Sigmoid colon (tissue), 6 donors: ENCODE measurements at regions not wholly inside any gene's neighbourhood (a gene's known extent, or its start where the extent isn't known, plus 50 kb on each side); places are given as distances from the start of the nearest gene placed in this dataset.

ENCODE experiments used
- DNase-seq: peaks from one replicate; pipeline ENCODE4 v3.0.0-alpha.2; 2019
- H3K27ac ChIP-seq, 4 donors: fragments of 200-600 bp; sonication (generic); one replicate each; pipeline ENCODE4 v1.5.1; 2016 to 2019; ENCODE audit warnings: mild to moderate bottlenecking in 1 of 4
- H3K27me3 ChIP-seq, 3 donors: fragments of 200-600 bp; sonication (generic); one replicate each; pipeline ENCODE4 v1.5.1; 2019; ENCODE audit warnings: mild to moderate bottlenecking in 1 of 3
- H3K36me3 ChIP-seq, 4 donors: fragments of 200-600 bp; sonication (generic); one replicate each; pipeline ENCODE4 v1.5.1; 2016 to 2019
- H3K4me1 ChIP-seq, 4 donors: fragments of 200-600 bp; sonication (generic); one replicate each; pipeline ENCODE4 v1.5.1; 2017 to 2019
- H3K4me3 ChIP-seq, 4 donors: fragments of 200-600 bp; sonication (generic); one replicate each; pipeline ENCODE4 v1.5.1; 2017 to 2019; ENCODE audit warnings: mild to moderate bottlenecking in 2 of 4, moderate library complexity in 1 of 4
- H3K9me3 ChIP-seq, 4 donors: fragments of 200-600 bp in 3 of 4; sonication (generic) in 3 of 4; one replicate each; pipeline versions ENCODE4 v1.5.1 to v1.6.1; 2013 to 2019
- EP300 ChIP-seq, 4 donors: sonication (generic); formaldehyde crosslinking; IDR thresholded peaks; one replicate each; pipeline ENCODE4 v1.6.1; 2017; ENCODE audit warnings: antibody characterized with exemption in 4 of 4
- POLR2A ChIP-seq, 2 donors: fragments of 450-650 bp; IDR thresholded peaks; one replicate each; pipeline ENCODE4 v1.6.1; 2016; ENCODE audit warnings: antibody characterized with exemption in 2 of 2, mild to moderate bottlenecking in 2 of 2, moderate library complexity in 2 of 2
- POLR2AphosphoS5 ChIP-seq, 4 donors: sonication (generic); formaldehyde crosslinking; IDR thresholded peaks; one replicate each; pipeline ENCODE4 v1.6.1; 2017; ENCODE audit warnings: antibody characterized with exemption in 4 of 4
- WGBS, 2 donors: extraction: QIAGEN DNeasy Blood & Tissue Kit; methylation state at CpG; one replicate each; pipeline ENCODE4 v1.1.7; 2013; 5-methylcytosine and 5-hydroxymethylcytosine counted together
- intact Hi-C: fragments of 100-400 bp; cut with DNase I; formaldehyde crosslinking; loops from one replicate; pipeline ENCODE4 v1.15.1; 2023
- TF ChIP-seq, protein P1 (sequence below), 4 experiments: fragments of 450-650 bp in 3 of 4; fragments of 200-600 bp in 1 of 4; IDR thresholded peaks; one replicate each; pipeline ENCODE4 v1.5.1; 2016 to 2019; ENCODE audit warnings: antibody characterized with exemption in 4 of 4, mild to moderate bottlenecking in 3 of 4, moderate library complexity in 2 of 4
- donor health status: healthy with polysubstance abuse.
- donor health status: healthy.

DNA sequence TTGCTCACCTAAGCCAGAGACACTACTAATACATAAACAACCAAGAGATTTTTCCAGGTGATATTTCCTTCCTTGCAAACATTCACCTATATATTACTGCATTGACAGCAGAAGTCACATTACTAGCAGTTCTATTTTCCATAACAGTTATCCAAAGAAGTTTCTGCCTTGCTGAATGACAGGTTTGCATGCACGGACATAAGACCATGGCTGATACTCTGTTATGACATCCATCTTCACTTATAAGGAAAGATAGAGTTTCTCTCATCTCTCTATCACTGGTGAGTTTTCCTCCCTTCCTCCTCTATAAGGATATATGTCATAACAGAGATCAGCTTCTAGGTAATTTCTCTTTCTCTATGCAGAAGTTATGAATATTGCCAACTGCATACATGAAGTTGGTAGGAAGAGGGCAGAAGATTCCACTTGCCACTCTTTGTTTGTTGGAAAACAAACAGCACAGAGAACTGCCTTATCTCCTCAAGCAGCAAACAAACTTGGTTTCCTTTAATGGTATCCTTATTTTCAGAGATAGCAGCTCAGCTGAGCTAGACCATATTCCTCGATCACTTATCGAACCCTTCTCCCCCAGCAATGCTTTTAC, 557.0 kb downstream of the VRK1 start:
- 54 to 69% methylated on average over 3 of the region's 3 CpGs for WGBS, 2 donors
- intact Hi-C loops: no loop called here

DNA sequence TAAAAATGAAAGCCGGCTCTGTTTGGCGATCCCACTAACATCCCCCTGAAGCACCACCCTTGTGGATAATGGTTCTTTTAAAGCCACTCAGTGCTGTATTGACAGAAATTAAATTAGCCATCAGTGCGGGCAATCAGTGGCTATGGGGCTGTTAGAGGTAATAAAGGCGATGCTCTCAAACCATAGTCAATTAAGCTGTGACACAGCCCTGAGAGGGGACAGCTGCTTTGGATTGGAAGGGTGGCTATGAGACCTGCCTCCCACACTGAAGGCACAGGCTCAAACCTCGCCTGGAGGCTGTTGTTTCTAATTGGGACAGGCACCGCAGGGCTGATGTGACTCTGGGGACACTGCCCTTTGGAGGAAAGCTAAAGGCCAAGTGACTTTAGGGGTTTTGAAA, 562.2 kb downstream of the VRK1 start:
- WGBS, 2 donors: 44 to 58% methylated on average over 6 of the region's 6 CpGs
- Histone ChIP-seq H3K36me3 (no peaks in the 10 kb centered on the region), H3K27me3 (no peaks in the 10 kb centered on the region), H3K9me3 (no peaks in the 10 kb centered on the region), H3K27ac (no peak overlapping the region), H3K4me1 (no peaks in the 10 kb centered on the region), H3K4me3 (no peak overlapping the region)
- DNase-seq: no peak
- intact Hi-C loops: no loop called here
- TF ChIP-seq POLR2A (IDR thresholded peaks at IDR 0.05): no peak

More for the DNA sequence above, 557.0 kb downstream of the VRK1 start:
- Histone ChIP-seq H3K27ac (no peak overlapping the region), H3K4me3 (no peak overlapping the region), H3K27me3 (no peaks in the 10 kb centered on the region), H3K36me3 (no peaks in the 10 kb centered on the region), H3K4me1 (no peaks in the 10 kb centered on the region), H3K9me3 (no peaks in the 10 kb centered on the region)
- no peak for DNase-seq
- TF ChIP-seq POLR2AphosphoS5 (IDR thresholded peaks at IDR 0.05) (no peak), POLR2A (IDR thresholded peaks at IDR 0.05) (no peak), EP300 (IDR thresholded peaks at IDR 0.05) (no peak)
- TF ChIP-seq, protein P1, sequence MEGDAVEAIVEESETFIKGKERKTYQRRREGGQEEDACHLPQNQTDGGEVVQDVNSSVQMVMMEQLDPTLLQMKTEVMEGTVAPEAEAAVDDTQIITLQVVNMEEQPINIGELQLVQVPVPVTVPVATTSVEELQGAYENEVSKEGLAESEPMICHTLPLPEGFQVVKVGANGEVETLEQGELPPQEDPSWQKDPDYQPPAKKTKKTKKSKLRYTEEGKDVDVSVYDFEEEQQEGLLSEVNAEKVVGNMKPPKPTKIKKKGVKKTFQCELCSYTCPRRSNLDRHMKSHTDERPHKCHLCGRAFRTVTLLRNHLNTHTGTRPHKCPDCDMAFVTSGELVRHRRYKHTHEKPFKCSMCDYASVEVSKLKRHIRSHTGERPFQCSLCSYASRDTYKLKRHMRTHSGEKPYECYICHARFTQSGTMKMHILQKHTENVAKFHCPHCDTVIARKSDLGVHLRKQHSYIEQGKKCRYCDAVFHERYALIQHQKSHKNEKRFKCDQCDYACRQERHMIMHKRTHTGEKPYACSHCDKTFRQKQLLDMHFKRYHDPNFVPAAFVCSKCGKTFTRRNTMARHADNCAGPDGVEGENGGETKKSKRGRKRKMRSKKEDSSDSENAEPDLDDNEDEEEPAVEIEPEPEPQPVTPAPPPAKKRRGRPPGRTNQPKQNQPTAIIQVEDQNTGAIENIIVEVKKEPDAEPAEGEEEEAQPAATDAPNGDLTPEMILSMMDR (IDR thresholded peaks at IDR 0.05): no peak

DNA sequence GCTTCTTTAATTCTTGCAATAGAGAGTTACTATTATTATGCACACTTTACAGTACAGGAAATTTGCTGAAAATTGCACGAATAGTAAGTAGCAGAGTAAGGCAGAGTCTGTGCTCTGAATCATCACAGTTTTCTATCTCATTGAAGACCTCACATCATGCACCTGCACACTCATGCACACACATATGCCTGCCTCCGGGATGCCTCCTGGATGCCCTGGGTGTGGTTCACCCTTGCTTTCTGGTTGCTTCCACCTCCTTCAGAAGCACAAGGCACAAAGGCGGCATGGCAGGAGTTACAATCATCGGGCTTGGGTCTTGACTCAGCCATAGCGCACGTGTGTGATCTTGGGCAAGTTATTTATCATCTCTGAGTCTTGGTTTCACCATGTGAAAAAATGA, 564.0 kb downstream of the VRK1 start:
- Histone ChIP-seq H3K4me1 (no peaks in the 10 kb centered on the region), H3K27me3 (peaks cover 0 to 1% (median 0%) of the 10 kb centered on the region in 3 donors), H3K4me3 (no peak overlapping the region), H3K27ac (no peak overlapping the region), H3K36me3 (no peaks in the 10 kb centered on the region), H3K9me3 (no peaks in the 10 kb centered on the region)
- WGBS, 2 donors: 85 to 94% methylated on average over 6 of the region's 6 CpGs
- intact Hi-C loops: no loop called here
- no peak for TF ChIP-seq POLR2A (IDR thresholded peaks at IDR 0.05)
- TF ChIP-seq, protein P1 (IDR thresholded peaks at IDR 0.05): no peak
- no peak for TF ChIP-seq EP300 (IDR thresholded peaks at IDR 0.05)
- no peak for TF ChIP-seq POLR2AphosphoS5 (IDR thresholded peaks at IDR 0.05)
- DNase-seq: no peak

DNA sequence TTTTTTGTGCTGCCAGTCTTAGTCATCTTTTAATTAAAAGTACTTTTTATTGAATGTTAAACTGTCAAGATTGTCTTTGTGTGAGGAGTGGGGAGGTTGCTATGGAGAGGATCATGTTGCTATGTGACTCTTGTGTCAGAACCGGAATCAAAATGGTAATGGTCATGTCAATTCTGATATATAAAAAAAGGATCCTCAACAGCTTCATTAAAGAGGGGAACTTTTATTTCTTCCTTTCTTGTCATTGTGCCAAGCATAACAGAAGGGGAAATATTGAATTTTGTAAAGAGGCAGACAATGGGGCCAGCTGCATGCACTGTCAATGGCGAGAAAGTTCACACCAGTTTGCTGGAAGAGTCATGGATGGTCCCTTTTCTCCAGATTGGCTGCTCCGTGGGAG, 564.8 kb downstream of the VRK1 start:
- H3K27me3 ChIP-seq: peaks cover 0 to 5% (median 0%) of the 10 kb centered on the region in 3 donors
- H3K4me3 ChIP-seq: no peak overlapping the region
- H3K27ac ChIP-seq: no peak overlapping the region
- no peak for DNase-seq
- TF ChIP-seq POLR2AphosphoS5 (IDR thresholded peaks at IDR 0.05): no peak
- TF ChIP-seq EP300 (IDR thresholded peaks at IDR 0.05): no peak
- TF ChIP-seq, protein P1 (IDR thresholded peaks at IDR 0.05): no peak
- no peak for TF ChIP-seq POLR2A (IDR thresholded peaks at IDR 0.05)
- H3K4me1 ChIP-seq: no peaks in the 10 kb centered on the region
- H3K9me3 ChIP-seq: no peaks in the 10 kb centered on the region
- intact Hi-C loops: no loop called here
- no peaks in the 10 kb centered on the region for H3K36me3 ChIP-seq
- 83 to 89% methylated on average over 3 of the region's 3 CpGs for WGBS, 2 donors

DNA sequence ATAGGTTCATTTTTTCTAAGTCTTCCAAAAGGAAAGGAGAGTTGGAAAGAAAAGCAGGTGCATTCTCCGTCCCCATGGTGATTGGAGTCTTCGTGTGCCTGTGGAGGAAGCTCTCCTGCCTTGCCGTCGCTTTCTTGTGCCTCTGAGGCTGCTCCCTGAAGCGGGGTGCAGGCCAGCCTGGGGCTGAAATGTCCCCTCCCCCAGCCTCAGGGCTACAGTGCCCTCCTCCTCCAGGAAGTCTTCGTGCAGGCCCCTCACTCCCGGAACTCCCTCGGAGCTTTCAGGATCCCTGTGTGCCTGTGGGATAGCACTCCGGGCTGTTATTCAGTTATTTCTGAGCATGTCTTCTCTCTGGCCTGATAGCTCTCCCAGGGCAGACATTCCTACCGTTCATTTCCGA, 569.2 kb downstream of the VRK1 start:
- TF ChIP-seq POLR2A (IDR thresholded peaks at IDR 0.05) (no peak), EP300 (IDR thresholded peaks at IDR 0.05) (no peak), POLR2AphosphoS5 (IDR thresholded peaks at IDR 0.05) (no peak)
- TF ChIP-seq, protein P1 (IDR thresholded peaks at IDR 0.05): no peak
- Histone ChIP-seq H3K27me3 (peaks cover 0 to 8% (median 0%) of the 10 kb centered on the region in 3 donors), H3K4me3 (no peak overlapping the region), H3K4me1 (no peaks in the 10 kb centered on the region), H3K9me3 (no peaks in the 10 kb centered on the region), H3K27ac (no peak overlapping the region), H3K36me3 (no peaks in the 10 kb centered on the region)
- intact Hi-C loops: no loop called here
- WGBS, 2 donors: 66 to 74% methylated on average over 11 of the region's 11 CpGs
- DNase-seq: no peak
